Prostate gland (tissue), 2 donors: ENCODE measurements at regions not wholly inside any gene's neighbourhood (a gene's known extent, or its start where the extent isn't known, plus 50 kb on each side); places are given as distances from the start of the nearest gene placed in this dataset.
"Not testable (repeated sequence)": the region's sequence is repeated elsewhere in the genome, so short reads cannot be mapped to it uniquely, and the experiment has no call there.

ENCODE experiments used
- DNase-seq: peaks from one replicate; pipeline ENCODE4 v3.0.0-alpha.2; 2019; ENCODE audit warnings: low spot score
- H3K27ac ChIP-seq, 2 donors: fragments of 200-600 bp; sonication (generic); 2 replicates each; pipeline ENCODE4 v1.5.1; 2017 to 2019
- H3K27me3 ChIP-seq: fragments of 200-600 bp; sonication (generic); replicated peaks from 2 replicates; pipeline ENCODE4 v1.5.1; 2019; ENCODE audit not compliant: insufficient read depth
- H3K36me3 ChIP-seq, 2 donors: fragments of 200-600 bp; sonication (generic); 1 replicate in 1 of 2; 2 replicates in 1 of 2; pipeline versions ENCODE4 v1.5.1 to v1.8.1; 2017 to 2019
- H3K4me1 ChIP-seq: fragments of 200-600 bp; sonication (generic); replicated peaks from 2 replicates; pipeline ENCODE4 v1.5.1; 2019
- H3K4me3 ChIP-seq, 2 donors: fragments of 200-600 bp; sonication (generic); 2 replicates each; pipeline ENCODE4 v1.5.1; 2017 to 2019
- H3K9me3 ChIP-seq: fragments of 200-600 bp; sonication (generic); 2 replicates; pipeline ENCODE4 v1.5.1; 2017
- CTCF ChIP-seq, 4 experiments: fragments of 200-600 bp in 2 of 4; fragments of 450-650 bp in 2 of 4; sonication (generic) in 2 of 4; IDR thresholded peaks; 1 replicate in 3 of 4; 2 replicates in 1 of 4; pipeline ENCODE4 v1.5.1; 2016 to 2019; ENCODE audit warnings: antibody characterized with exemption in 4 of 4, mild to moderate bottlenecking in 2 of 4, moderate library complexity in 2 of 4
- POLR2A ChIP-seq: fragments of 450-650 bp; IDR thresholded peaks from one replicate; pipeline ENCODE4 v1.6.1; 2016; ENCODE audit warnings: antibody characterized with exemption, mild to moderate bottlenecking
- POLR2AphosphoS5 ChIP-seq: sonication (generic); formaldehyde crosslinking; IDR thresholded peaks from one replicate; pipeline ENCODE4 v1.6.1; 2017; ENCODE audit warnings: antibody characterized with exemption
- WGBS: methylation state at CpG from one replicate; pipeline ENCODE4 v1.1.5; 2018; 5-methylcytosine and 5-hydroxymethylcytosine counted together
- intact Hi-C: fragments of 100-400 bp; cut with DNase I; formaldehyde crosslinking; loops from one replicate; pipeline ENCODE4 v1.14.2; 2022

DNA sequence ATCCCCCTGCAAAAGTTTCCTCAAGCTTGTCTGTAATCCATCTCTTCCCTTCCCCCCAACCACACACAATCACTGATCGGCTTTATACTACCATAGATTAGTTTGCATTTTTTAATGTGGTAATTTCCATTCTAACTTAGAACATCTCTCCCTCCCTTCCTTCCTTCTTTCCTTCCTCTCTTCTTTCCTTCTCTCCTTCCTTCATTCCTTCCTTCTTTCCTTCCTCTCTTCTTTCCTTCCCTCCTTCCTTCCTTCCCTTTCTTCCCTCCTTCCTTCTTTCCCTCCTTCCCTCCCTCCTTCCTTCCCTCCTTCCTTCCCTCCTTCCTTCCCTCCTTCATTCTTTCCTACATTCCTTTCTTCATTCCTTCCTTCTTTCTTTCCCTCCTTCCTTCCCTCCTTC lies 166.2 kb upstream of the MSX2 start:
- H3K27me3 ChIP-seq = no peaks in the 10 kb centered on the region
- no peaks in the 10 kb centered on the region for H3K4me1 ChIP-seq
- H3K27ac ChIP-seq = no peak overlapping the region
- intact Hi-C loops = no loop called here
- no peaks in the 10 kb centered on the region for H3K9me3 ChIP-seq
- H3K4me3 ChIP-seq = no peak overlapping the region
- no peak for DNase-seq
- 86% methylated on average over 1 of the region's 1 CpG for WGBS
- H3K36me3 ChIP-seq = no peaks in the 10 kb centered on the region
- TF ChIP-seq POLR2AphosphoS5 = no peak
- TF ChIP-seq CTCF (IDR thresholded peaks at IDR 0.05) = no peak
- no peak for TF ChIP-seq POLR2A

GRCh38 chr5:174559141-174559540 lies 165.2 kb upstream of the MSX2 start:
- WGBS = 46% methylated on average over 3 of the region's 3 CpGs
- intact Hi-C loops = no loop called here

DNA sequence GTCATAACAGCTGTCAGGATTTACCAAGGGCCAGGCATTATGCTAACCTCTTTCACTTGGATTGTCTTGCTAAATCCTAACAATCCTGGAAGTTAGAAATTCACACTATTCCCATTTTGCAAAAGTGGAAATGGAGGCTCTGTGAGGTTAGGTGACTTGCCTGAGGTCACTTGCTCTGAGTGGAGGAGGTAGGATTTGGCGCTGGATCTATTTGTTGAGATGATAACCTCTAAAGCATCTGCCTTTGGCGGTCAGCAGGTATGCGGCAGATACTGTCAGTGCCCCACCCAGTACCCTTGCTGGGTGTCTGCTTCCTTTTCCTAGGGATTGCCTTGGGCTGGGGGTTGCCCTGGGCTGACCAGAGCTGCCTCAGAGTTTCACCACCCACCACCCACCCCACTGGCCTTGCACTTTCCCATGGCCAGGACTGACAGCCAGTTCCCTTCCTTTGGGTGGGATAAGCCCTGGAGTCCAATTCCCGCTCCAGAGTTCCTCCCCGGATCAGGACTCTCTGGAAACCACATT lies 164.8 kb upstream of the MSX2 start:
- Histone ChIP-seq H3K27ac (no peak overlapping the region), H3K27me3 (no peaks in the 10 kb centered on the region), H3K4me1 (no peaks in the 10 kb centered on the region), H3K4me3 (no peak overlapping the region), H3K9me3 (no peaks in the 10 kb centered on the region), H3K36me3 (no peaks in the 10 kb centered on the region)
- TF ChIP-seq CTCF (IDR thresholded peaks at IDR 0.05) = no peak
- no peak for TF ChIP-seq POLR2AphosphoS5
- no peak for TF ChIP-seq POLR2A
- intact Hi-C loops = no loop called here
- WGBS = 94% methylated on average over 5 of the region's 5 CpGs
- DNase-seq = no peak

More at GRCh38 chr5:174559141-174559540, 165.2 kb upstream of the MSX2 start:
- H3K27me3 ChIP-seq = no peaks in the 10 kb centered on the region
- no peak overlapping the region for H3K27ac ChIP-seq
- no peaks in the 10 kb centered on the region for H3K9me3 ChIP-seq
- H3K4me1 ChIP-seq = no peaks in the 10 kb centered on the region
- no peaks in the 10 kb centered on the region for H3K36me3 ChIP-seq
- no peak for DNase-seq
- TF ChIP-seq CTCF (IDR thresholded peaks at IDR 0.05) (no peak), POLR2A (no peak), POLR2AphosphoS5 (no peak)
- no peak overlapping the region for H3K4me3 ChIP-seq

DNA sequence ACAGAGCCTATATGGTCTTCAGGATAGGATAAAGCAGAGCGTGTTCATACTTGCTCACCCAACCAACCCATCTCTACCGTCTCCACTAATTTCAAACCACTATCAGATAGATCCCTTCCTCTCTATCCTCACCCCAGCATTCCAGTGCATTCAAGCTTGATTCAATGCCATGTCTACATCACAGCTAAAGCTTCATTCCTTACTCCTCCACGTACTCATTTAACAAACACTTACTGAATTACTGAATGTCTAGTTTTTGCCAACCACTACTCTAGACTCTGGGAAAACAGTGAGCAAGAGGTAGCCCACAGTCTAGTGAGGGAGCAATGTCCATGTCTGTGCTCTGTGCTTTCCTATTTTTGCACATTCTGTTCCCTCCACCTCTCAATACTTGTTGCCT lies 163.5 kb upstream of the MSX2 start:
- WGBS = 67% methylated on average over 3 of the region's 3 CpGs
- intact Hi-C loops = no loop called here
- DNase-seq = no peak

DNA sequence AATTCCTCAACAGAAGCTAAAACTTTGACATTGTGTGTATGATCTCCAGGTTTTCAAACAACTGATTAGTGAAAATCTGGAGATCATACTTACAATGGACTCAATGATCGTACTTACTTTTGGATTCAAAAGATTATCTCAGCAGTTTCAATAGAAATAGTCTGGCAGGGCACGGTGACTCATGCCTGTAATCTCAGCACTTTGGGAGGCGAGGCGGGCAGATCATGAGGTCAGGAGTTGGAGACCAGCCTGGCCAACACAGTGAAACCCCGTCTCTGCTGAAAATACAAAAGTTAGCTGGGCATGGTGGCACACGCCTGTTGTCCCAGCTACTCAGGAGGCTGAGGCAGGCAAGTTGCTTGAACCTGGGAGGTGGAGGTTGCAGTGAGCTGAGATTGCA lies 161.3 kb upstream of the MSX2 start:
- H3K4me3 ChIP-seq, H3K27me3 ChIP-seq, H3K4me1 ChIP-seq, DNase-seq, intact Hi-C loops, H3K27ac ChIP-seq, H3K9me3 ChIP-seq, H3K36me3 ChIP-seq: not testable (repeated sequence)
- WGBS = 82% methylated on average over 6 of the region's 6 CpGs

More for the DNA sequence above, 163.5 kb upstream of the MSX2 start:
- Histone ChIP-seq H3K4me3 (no peak overlapping the region), H3K36me3 (no peaks in the 10 kb centered on the region), H3K27ac (no peak overlapping the region), H3K4me1 (no peaks in the 10 kb centered on the region), H3K27me3 (no peaks in the 10 kb centered on the region), H3K9me3 (no peaks in the 10 kb centered on the region)
- no peak for TF ChIP-seq POLR2A
- no peak for TF ChIP-seq CTCF (IDR thresholded peaks at IDR 0.05)
- no peak for TF ChIP-seq POLR2AphosphoS5
